HG03460 (cell line): ENCODE measurements at regions not wholly inside any gene's neighbourhood (a gene's known extent, or its start where the extent isn't known, plus 50 kb on each side); places are given as distances from the start of the nearest gene placed in this dataset.

Experiments used
- ATAC-seq: cut with Tn5 transposase; IDR thresholded peaks from one replicate; pipeline ENCODE4 v1.9.1; 2021; ENCODE audit not compliant: unreplicated experiment

DNA sequence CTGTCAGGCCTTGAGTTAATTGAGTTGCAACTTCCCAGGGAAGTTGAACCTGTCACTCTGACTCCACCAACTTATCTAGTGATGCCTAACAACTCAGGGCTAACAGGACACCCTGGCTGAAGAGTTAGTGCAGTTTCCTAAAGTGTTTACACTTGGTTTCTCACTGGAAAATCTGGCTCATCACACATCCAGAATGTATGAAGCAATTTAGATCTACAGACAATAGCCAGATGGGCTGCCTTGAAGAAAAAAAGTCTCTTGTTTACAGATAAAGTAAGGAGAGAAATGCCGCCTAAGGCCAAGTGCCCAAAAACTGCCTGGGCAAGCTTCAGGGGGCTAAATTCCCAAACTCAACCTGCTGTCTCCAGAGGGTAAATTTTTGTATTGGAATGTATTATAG lies 446.3 kb upstream of the NCAM2 start:
- ATAC-seq: no peak

GRCh38 chr21:20554785-20555184 lies 443.4 kb upstream of the NCAM2 start:
- no peak for ATAC-seq

DNA sequence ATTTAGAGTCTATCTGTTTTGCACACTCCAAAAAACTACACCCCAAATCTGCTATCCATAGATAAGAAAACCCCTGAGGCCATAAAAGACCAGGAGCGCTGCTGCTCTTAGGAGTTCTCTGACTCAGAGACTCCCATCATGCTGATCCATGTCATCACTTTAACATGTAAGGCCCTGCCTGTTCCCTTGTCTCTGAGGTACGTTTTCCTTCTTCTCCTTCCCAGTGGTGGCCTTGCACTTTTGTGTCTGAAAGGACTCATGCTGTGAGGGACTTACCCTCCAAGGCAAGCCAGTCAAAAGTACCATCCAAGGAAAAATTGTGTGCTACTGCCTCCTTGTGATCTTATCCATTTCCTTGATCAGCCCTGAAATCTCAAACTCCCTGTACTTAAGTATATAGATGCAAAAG lies 427.4 kb upstream of the NCAM2 start:
- ATAC-seq: no peak

DNA sequence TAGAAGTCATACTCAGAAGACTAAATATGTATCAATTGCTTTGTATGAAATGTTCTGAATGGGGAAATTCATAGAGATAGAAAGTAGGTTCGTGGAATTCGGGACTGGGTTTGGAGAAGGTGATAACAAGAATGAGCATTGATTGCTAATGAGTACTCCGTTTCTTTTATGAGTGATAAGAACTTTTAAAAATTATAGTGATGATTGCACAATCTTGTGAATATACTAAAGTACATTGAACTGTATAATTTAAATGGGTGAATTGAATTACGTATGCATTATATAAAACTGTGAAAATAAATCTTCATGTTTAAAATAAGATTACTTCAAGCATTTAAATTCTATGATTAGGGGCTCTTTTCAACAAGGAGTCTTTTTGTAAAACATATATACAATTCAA lies 425.6 kb upstream of the NCAM2 start:
- ATAC-seq: no peak

- no peak for ATAC-seq
These were observed 416.8 kb upstream of the NCAM2 start for GRCh38 chr21:20581361-20581760.

DNA sequence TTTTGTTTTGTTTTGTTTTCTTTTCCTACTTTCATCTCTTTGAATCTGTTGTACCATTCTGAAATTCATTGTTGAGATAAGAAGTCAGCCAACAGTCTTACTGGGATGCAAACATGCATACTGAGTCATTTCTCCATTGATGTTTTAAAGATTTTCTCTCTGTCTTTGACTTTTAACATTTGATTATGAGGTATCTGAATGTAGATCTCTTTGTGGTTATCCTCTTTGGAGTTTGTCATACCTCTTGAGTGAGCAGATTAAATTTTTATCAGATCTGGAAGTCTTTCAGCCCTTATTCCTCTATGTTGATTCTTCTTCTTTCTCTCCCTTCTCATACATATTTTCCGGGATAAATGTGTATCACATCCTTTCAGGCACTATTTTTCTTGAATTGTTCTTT lies 406.9 kb upstream of the NCAM2 start:
- no peak for ATAC-seq

GRCh38 chr21:20592463-20592862 lies 405.7 kb upstream of the NCAM2 start:
- no peak for ATAC-seq

DNA sequence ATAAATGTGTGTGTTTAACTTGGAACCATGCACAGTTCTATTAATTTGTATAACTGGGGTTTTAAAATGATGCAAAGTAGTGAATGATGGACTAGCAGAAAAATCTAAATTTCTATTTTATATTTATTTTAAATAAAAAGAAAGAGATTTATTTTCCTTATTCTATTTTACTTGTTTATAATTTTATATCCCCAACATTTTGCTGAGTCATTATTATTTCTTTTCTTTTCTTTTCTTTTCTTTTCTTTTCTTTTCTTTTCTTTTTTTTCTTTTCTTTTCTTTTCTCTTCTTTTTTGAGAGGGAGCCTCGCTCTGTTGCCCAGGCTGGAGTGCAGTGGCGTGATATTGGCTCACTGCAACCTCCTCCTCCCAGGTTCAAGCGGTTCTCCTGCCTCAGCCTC lies 395.0 kb upstream of the NCAM2 start:
- ATAC-seq: no peak

- ATAC-seq: no peak
These were observed 387.2 kb upstream of the NCAM2 start for GRCh38 chr21:20611008-20611407.

DNA sequence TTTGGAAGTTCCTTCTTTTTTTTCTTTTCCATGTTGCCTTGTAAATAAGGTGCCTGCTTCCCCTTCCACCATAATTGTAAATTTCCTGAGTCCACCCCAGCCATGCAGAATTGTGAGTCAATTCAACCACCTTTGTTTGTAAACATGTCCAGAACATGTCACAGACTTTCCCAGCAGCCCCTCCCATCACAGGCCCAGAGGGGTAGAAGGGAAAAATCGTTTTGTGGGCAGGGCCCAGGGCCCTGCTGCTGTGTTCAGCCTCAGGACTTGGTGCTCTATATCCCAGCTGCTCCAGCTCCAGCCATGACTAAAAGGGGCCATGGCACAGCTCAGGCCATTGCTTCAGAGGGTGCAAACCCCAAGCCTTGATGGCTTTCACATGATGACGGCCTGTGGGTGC lies 384.6 kb upstream of the NCAM2 start:
- ATAC-seq: no peak

DNA sequence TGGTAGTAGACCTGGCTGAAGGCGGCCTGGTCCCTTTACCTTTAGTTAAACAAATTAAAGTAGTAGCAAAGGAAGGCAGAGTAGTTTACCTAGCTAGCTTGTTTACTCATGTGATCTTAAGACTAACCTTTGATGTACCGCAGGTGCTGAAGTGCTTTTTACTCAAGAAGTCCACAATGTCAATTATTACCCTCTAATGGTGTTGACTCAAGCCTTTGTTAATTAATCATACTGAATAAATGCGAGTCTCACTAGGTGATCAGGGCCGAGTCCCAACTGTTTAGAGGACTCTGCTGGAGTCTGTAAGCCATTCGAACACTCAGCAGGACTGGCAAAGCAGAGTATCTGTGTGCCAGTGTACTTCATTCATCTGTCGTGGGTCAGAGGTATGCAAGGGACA lies 381.1 kb upstream of the NCAM2 start:
- ATAC-seq: no peak

- no peak for ATAC-seq
These were observed 379.3 kb upstream of the NCAM2 start for GRCh38 chr21:20618878-20619277.

- no peak for ATAC-seq
These were observed 370.6 kb upstream of the NCAM2 start for GRCh38 chr21:20627594-20627993.

DNA sequence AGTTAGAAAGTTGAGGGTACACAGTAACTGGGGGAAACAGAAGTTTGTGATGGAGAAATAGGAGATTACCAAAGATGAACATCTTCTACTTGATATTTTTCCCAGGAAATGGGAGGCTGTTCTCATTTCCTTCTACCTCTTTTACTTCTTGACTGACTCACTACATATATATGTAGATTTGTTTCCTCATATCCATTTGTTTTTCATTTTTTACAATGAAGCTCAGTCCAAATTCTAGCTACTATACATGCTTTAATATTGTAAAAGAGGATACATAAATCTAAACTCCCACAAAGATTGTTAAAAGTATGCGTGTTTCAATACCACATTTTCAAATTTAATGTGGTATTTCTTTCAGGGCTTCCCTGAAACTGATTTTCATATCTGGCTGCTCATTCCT lies 366.6 kb upstream of the NCAM2 start:
- ATAC-seq: no peak

DNA sequence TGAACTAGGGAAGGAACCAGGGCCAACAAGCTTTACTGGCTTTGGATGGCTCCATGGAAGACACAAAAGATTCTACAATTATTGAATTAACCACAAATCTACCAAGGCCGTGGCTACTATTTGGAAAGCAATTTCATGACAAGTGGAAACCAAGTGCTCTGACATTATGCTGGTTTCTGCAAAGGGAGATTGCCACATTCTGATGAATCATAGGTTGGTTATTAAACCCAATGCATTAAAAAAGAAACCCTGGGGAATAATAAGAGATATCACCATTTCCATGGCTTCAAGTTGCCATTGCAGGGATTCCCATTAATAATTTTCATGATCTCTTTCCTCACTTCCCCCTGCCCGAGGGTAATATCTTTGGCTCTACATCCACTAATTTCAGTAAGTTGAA lies 359.2 kb upstream of the NCAM2 start:
- no peak for ATAC-seq

GRCh38 chr21:20641241-20641640 lies 357.0 kb upstream of the NCAM2 start:
- ATAC-seq: no peak

- no peak for ATAC-seq
These were observed 355.5 kb upstream of the NCAM2 start for GRCh38 chr21:20642681-20643080.

DNA sequence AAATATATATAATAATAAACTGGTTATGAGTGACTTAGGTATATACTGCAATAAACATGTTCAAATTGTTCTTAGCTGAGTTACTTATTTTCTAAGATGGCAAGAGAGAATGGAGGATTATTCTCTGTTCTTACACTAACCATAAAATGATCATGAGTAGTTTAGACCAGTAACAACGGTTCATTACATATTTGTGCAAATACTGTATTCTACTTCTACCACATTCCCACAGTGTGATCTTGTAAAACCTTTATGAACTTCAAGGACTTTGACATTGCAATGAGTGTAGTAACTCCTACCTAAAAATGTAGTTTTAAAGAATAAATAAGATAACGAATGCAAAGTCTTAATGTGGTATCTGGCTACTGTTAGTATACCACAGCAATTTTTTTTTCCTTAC lies 353.7 kb upstream of the NCAM2 start:
- ATAC-seq: no peak

DNA sequence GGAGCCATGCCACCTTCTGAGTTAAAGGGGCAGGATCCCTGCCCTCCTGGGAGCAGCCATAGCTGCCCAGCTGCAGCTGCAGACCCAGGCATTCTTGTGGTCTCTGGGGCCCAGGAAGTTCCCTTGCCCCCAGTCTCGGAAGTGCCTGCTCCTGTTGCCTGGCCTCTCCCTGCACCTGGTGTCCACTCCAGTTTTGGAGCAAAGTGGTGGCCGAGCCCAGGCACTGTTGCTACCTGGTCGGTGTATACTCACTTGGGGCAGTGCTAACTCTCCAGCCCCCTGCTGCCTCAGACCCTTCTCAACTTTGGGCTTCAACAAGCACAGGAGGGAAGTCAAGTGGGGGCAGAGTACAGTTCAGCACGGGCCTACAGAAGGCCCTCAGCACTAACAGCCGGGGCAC lies 352.9 kb upstream of the NCAM2 start:
- no peak for ATAC-seq

- no peak for ATAC-seq
These were observed 351.6 kb upstream of the NCAM2 start for GRCh38 chr21:20646431-20647165.

- ATAC-seq: no peak
These were observed 350.6 kb upstream of the NCAM2 start for GRCh38 chr21:20647607-20648006.

DNA sequence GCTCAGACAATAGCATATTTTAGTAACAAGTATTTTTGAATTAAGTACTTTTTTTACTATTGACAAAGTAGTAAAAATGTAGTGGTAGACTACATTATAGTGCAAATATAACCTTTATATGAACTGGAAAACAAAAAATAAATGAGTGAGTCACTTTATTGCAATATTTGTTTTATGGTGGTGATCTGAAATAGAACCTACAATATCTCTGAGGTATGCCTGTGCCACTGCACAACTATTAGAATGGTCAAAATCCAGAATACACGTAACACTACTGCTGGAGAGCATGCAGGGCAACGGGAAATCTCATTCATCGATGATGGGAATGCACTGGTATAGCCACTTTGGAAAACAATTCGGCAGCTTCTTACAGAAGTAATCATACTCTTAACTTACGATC lies 349.0 kb upstream of the NCAM2 start:
- ATAC-seq: no peak

DNA sequence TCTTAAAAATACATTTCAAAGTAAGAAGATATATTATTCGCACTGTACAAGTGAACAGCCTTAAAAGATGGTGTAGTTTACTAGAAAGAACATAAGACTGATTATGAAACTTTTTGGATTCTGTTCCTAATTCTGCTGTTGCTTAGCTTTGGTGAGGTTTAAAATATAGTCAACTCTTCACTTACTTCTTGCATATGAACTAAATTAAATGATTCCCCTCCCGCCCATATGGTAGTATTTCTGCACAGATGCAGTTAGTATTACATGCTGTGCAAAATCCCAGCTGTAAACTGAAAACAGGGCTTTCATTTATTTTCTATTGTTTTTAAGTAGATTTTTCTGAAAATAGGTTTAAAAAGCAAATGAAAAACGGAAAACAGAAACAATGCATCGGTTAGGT lies 345.4 kb upstream of the NCAM2 start:
- no peak for ATAC-seq
